ENCODE measurements at regions not wholly inside any gene's neighbourhood (a gene's known extent, or its start where the extent isn't known, plus 50 kb on each side); places are given as distances from the start of the nearest gene placed in this dataset.

GRCh38 chr4:188989371-188989770, 850.1 kb downstream of the TRIML1 start:
- intact Hi-C loops (cut with DNase I; ENCODE audit: low total_unique reads), result no loop called here

GRCh38 chr4:188992706-188993105, 853.5 kb downstream of the TRIML1 start:
- H3K27ac ChIP-seq, result no peak overlapping the region
- no peak for TF ChIP-seq POLR2A (IDR thresholded peaks at IDR 0.05)
- no peak for TF ChIP-seq CTCF (IDR thresholded peaks at IDR 0.05 in 8 of 11, conservative IDR thresholded peaks at IDR 0.05 in 3 of 11)
- no peak for TF ChIP-seq POLR2AphosphoS5 (IDR thresholded peaks at IDR 0.05)
- H3K4me3 ChIP-seq, result no peak overlapping the region
- WGBS, 5 donors, result 73 to 86% (median 77%) methylated on average over 1 of the region's 1 CpG
- no peaks in the 10 kb centered on the region for H3K36me3 ChIP-seq
- intact Hi-C loops (cut with DNase I; ENCODE audit: low total_unique reads), result no loop called here
- no peaks in the 10 kb centered on the region for H3K4me1 ChIP-seq
- peaks cover 0 to 11% (median 0%) of the 10 kb centered on the region in 8 donors for H3K9me3 ChIP-seq
- DNase-seq, result no peak
- no peaks in the 10 kb centered on the region for H3K27me3 ChIP-seq (replicated peaks in 1 of 7)

More at GRCh38 chr4:188989371-188989770, 850.1 kb downstream of the TRIML1 start:
- Histone ChIP-seq H3K4me1 (no peaks in the 10 kb centered on the region), H3K27me3 (replicated peaks in 1 of 7) (no peaks in the 10 kb centered on the region), H3K36me3 (no peaks in the 10 kb centered on the region), H3K4me3 (no peak overlapping the region), H3K9me3 (peaks cover 0 to 33% (median 10%) of the 10 kb centered on the region in 8 donors), H3K27ac (no peak overlapping the region)
- DNase-seq, result no peak
- 59 to 64% (median 63%) methylated on average over 3 of the region's 3 CpGs for WGBS, 5 donors
- no peak for TF ChIP-seq POLR2A (IDR thresholded peaks at IDR 0.05)
- no peak for TF ChIP-seq CTCF (IDR thresholded peaks at IDR 0.05 in 8 of 11, conservative IDR thresholded peaks at IDR 0.05 in 3 of 11)
- TF ChIP-seq POLR2AphosphoS5 (IDR thresholded peaks at IDR 0.05), result no peak

- intact Hi-C loops (cut with DNase I; ENCODE audit: low total_unique reads), result no loop called here
- DNase-seq, result no peak
- H3K4me1 ChIP-seq, result no peaks in the 10 kb centered on the region
- H3K36me3 ChIP-seq, result no peaks in the 10 kb centered on the region
- H3K27me3 ChIP-seq (replicated peaks in 1 of 7), result no peaks in the 10 kb centered on the region
- H3K4me3 ChIP-seq, result no peak overlapping the region
- H3K9me3 ChIP-seq, result peaks cover 0 to 8% (median 0%) of the 10 kb centered on the region in 8 donors
- no peak overlapping the region for H3K27ac ChIP-seq
- TF ChIP-seq POLR2A (IDR thresholded peaks at IDR 0.05), result no peak
- no peak for TF ChIP-seq CTCF (IDR thresholded peaks at IDR 0.05 in 8 of 11, conservative IDR thresholded peaks at IDR 0.05 in 3 of 11)
- no peak for TF ChIP-seq POLR2AphosphoS5 (IDR thresholded peaks at IDR 0.05)
- WGBS, 5 donors, result 72 to 84% (median 79%) methylated on average over 6 of the region's 6 CpGs
Observed at GRCh38 chr4:188993871-188994270, 854.6 kb downstream of the TRIML1 start.

- intact Hi-C loops (cut with DNase I; ENCODE audit: low total_unique reads), result no loop called here
Observed at GRCh38 chr4:189001283-189001970, 862.2 kb downstream of the TRIML1 start.

More at GRCh38 chr4:189001283-189001970, 862.2 kb downstream of the TRIML1 start:
- H3K36me3 ChIP-seq, result no peaks in the 10 kb centered on the region
- H3K9me3 ChIP-seq, result peaks cover 0 to 32% (median 13%) of the 10 kb centered on the region in 8 donors
- H3K4me3 ChIP-seq, result no peak overlapping the region
- TF ChIP-seq CTCF (IDR thresholded peaks at IDR 0.05 in 8 of 11, conservative IDR thresholded peaks at IDR 0.05 in 3 of 11) (no peak), POLR2AphosphoS5 (IDR thresholded peaks at IDR 0.05) (no peak), POLR2A (IDR thresholded peaks at IDR 0.05) (no peak)
- no peaks in the 10 kb centered on the region for H3K27me3 ChIP-seq (replicated peaks in 1 of 7)
- H3K4me1 ChIP-seq, result no peaks in the 10 kb centered on the region
- DNase-seq, result no peak
- WGBS, 5 donors, result 90 to 94% (median 93%) methylated on average over 11 to 12 of the region's 12 CpGs
- H3K27ac ChIP-seq, result no peak overlapping the region

Measured in spleen (tissue), 11 donors.